ENCODE measurements at regions not wholly inside any gene's neighbourhood (a gene's known extent, or its start where the extent isn't known, plus 50 kb on each side); places are given as distances from the start of the nearest gene placed in this dataset.

DNA sequence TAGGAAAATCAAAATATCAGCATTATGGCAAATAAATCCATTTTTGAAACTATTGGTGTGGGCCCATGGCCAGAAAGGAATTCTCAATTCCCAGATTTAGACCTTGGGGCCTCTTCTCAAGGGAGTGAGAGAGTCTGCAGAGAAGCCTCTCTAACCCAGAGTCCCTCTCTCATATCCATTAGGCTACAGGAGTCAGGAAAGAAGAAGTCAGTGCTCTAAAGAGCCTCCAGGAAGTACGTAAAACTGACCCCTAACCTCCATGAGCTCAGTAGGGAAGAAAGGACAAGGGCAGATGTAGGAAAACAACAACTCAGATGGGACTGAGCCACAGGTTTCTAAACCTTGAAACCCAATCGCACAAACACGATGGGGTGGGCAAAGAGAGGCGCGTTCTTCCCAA, 479.9 kb upstream of the TNP1 start:
- Mint-ChIP-seq H3K27ac (no peak overlapping the region), H3K36me3 (ENCODE audit: low read depth) (no peaks in the 10 kb centered on the region), H3K4me3 (no peak overlapping the region), H3K27me3 (no peaks in the 10 kb centered on the region), H3K4me1 (no peaks in the 10 kb centered on the region)
- ATAC-seq (no peak), DNase-seq (no peak)
- no peaks in the 10 kb centered on the region for H3K9me3 ChIP-seq (ENCODE audit: control insufficient read depth, low read length, poor library complexity, severe bottlenecking)

DNA sequence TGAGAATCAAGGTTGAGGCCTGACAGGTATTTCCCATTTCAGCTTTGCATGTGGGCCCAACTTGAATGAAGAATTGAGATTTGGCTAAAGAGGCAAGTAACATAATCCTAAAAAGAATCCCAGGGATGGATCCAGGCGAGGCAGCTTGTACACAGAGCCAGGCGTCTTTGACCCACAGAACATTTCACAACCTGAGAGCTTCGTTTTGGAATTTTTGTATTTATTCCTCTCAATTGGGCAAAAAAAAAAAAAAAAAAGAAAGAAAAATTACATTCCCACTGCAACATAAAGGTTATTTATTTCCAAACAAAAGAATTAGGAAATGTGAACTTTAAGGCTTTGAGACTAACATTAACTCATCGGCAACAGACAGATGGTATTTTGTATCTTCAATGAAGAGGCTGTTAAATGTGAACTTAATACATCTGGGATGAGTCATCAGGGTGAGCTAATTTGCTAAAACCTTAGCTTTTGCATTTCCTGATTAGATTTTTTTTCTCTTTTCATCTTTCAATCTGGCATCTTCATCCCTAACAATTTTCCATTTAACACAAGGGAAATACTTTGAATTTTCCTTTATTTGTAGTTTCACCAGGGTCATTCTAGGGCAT, 478.5 kb upstream of the TNP1 start:
- Mint-ChIP-seq H3K36me3 (ENCODE audit: low read depth) (no peaks in the 10 kb centered on the region), H3K4me1 (no peaks in the 10 kb centered on the region), H3K4me3 (no peak overlapping the region), H3K27ac (no peak overlapping the region), H3K27me3 (no peaks in the 10 kb centered on the region)
- DNase-seq (no peak), ATAC-seq (no peak)
- no peaks in the 10 kb centered on the region for H3K9me3 ChIP-seq (ENCODE audit: control insufficient read depth, low read length, poor library complexity, severe bottlenecking)

GRCh38 chr2:217337771-217338170, 477.9 kb upstream of the TNP1 start:
- ATAC-seq: no peak
- H3K27me3 Mint-ChIP-seq: no peaks in the 10 kb centered on the region
- H3K36me3 Mint-ChIP-seq (ENCODE audit: low read depth): no peaks in the 10 kb centered on the region
- no peaks in the 10 kb centered on the region for H3K4me1 Mint-ChIP-seq
- DNase-seq: no peak
- H3K9me3 ChIP-seq (ENCODE audit: control insufficient read depth, low read length, poor library complexity, severe bottlenecking): no peaks in the 10 kb centered on the region
- no peak overlapping the region for H3K27ac Mint-ChIP-seq
- H3K4me3 Mint-ChIP-seq: no peak overlapping the region

DNA sequence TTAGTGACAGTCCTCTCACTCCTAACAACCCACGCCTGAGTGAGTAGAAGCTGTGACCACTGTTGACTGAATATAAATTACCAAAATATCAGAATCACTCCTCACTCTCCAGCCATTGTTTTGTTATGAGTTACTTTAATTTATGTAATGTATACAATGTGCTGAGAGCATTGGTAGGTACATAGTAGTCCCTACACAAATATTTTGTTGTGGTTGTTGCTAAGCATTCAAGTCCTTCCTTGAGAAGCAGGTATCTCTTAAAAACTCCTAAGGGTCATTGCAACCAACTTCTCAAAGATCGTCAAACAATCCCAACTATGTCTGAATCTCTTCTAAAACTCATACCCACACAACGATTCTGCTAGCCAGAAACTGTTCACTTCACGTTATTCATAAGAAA, 476.8 kb upstream of the TNP1 start:
- H3K27me3 Mint-ChIP-seq: no peaks in the 10 kb centered on the region
- no peaks in the 10 kb centered on the region for H3K36me3 Mint-ChIP-seq (ENCODE audit: low read depth)
- no peak overlapping the region for H3K4me3 Mint-ChIP-seq
- no peaks in the 10 kb centered on the region for H3K9me3 ChIP-seq (ENCODE audit: control insufficient read depth, low read length, poor library complexity, severe bottlenecking)
- DNase-seq (no peak), ATAC-seq (no peak)
- H3K27ac Mint-ChIP-seq: no peak overlapping the region
- no peaks in the 10 kb centered on the region for H3K4me1 Mint-ChIP-seq

DNA sequence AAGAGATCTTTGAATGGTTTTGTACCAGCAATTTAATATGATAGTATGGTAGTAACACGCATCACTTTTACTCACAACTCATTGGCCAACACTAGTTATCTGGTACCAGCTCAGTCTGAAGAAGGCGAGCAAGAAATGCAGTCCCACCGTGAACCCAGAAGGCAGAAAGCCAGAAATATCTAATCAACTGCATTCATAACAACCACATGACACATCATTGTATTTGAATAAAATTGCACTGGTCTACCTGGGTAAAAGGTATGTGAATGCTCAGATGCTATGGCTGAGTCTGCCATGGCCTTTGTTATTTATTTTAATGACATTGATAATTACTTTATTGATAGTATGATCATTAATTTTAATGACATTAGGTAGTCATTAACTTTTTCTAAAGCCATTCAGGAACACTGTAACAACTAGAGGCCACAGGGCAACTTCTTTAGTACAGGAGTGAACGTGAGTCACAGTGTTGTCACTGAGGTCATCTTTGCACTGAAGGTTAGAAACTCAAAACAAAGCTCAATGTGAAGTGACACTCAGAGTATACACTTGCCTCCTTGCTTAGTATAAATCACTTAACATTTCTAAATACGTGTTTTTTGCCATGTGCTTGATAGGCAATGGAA, 475.6 kb upstream of the TNP1 start:
- H3K9me3 ChIP-seq (ENCODE audit: control insufficient read depth, low read length, poor library complexity, severe bottlenecking): no peaks in the 10 kb centered on the region
- ATAC-seq (no peak), DNase-seq (no peak)
- Mint-ChIP-seq H3K27ac (no peak overlapping the region), H3K4me3 (no peak overlapping the region), H3K4me1 (no peaks in the 10 kb centered on the region), H3K27me3 (no peaks in the 10 kb centered on the region), H3K36me3 (ENCODE audit: low read depth) (no peaks in the 10 kb centered on the region)

DNA sequence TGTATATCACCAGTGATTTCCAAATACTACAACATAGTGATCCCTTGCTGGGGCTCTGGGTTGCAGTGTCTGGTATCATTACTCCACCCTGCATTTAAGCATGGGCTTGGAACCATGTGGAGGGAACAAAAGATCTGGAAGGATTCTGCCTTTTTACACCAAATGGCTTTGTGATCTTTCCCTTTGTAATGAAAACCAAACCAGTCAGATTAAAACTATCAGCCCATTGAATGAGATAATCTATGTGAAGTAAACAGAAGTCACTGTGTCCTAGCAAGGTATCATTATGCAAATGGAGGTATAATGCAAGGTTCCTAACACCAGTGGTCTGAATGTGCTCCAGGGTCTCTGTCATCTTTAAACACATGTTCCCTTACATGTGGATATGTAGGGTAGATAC, 474.7 kb upstream of the TNP1 start:
- H3K4me3 Mint-ChIP-seq: no peak overlapping the region
- H3K36me3 Mint-ChIP-seq (ENCODE audit: low read depth): no peaks in the 10 kb centered on the region
- no peaks in the 10 kb centered on the region for H3K27me3 Mint-ChIP-seq
- H3K27ac Mint-ChIP-seq: no peak overlapping the region
- ATAC-seq (no peak), DNase-seq (no peak)
- no peaks in the 10 kb centered on the region for H3K9me3 ChIP-seq (ENCODE audit: control insufficient read depth, low read length, poor library complexity, severe bottlenecking)
- no peaks in the 10 kb centered on the region for H3K4me1 Mint-ChIP-seq

GRCh38 chr2:217332866-217333265, 473.0 kb upstream of the TNP1 start:
- H3K4me3 Mint-ChIP-seq: no peak overlapping the region
- ATAC-seq (no peak), DNase-seq (no peak)
- H3K4me1 Mint-ChIP-seq: no peaks in the 10 kb centered on the region
- no peak overlapping the region for H3K27ac Mint-ChIP-seq
- no peaks in the 10 kb centered on the region for H3K9me3 ChIP-seq (ENCODE audit: control insufficient read depth, low read length, poor library complexity, severe bottlenecking)
- no peaks in the 10 kb centered on the region for H3K36me3 Mint-ChIP-seq (ENCODE audit: low read depth)
- H3K27me3 Mint-ChIP-seq: no peaks in the 10 kb centered on the region

- ATAC-seq (no peak), DNase-seq (no peak)
- Mint-ChIP-seq H3K27ac (no peak overlapping the region), H3K27me3 (no peaks in the 10 kb centered on the region), H3K4me1 (no peaks in the 10 kb centered on the region), H3K4me3 (no peak overlapping the region), H3K36me3 (ENCODE audit: low read depth) (peaks cover 2% of the 10 kb centered on the region)
- no peaks in the 10 kb centered on the region for H3K9me3 ChIP-seq (ENCODE audit: control insufficient read depth, low read length, poor library complexity, severe bottlenecking)
Measured at GRCh38 chr2:217332417-217332791, 472.5 kb upstream of the TNP1 start.

DNA sequence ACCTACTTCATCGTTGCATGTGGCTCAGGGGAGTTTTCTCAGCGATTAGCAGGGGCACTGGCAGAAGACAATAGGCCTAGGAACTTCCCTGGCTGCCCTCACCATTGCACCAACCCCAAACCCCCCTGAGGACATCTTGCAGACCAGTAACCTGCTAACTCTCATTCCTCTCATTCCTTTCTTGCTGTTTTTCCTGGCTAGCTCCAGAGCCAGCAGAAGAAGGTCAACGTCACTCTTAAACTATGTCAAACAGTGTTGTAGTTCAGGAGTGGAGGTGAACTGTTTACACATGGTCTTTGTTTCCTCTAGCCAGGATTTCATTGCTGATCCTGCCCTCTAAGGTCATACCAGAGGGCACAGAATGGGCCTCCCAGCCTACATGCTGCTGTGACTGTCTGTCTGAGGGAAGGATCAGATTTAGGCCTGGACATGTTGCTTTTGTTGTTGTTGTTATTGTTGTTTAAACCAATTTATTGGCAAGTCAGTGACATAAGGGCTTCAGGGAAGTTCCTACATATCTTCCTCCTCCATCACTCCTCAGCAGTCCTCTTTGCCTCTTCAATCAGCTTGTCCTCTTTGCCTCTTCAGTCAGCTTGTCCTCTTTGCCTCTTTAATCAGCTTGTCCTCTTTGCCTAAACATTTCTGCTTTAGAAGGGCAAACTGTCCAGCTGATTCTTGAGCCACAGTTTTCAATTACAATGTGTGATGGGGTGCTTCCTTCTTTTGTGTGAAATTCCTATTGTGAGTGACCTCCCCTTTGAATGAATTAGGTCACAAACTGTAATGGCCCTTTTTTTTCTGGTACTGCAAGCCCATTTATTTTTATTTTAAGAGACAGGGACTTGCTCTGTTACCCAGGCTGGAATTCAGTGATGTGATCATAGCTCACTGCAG, 471.9 kb upstream of the TNP1 start:
- H3K36me3 Mint-ChIP-seq (ENCODE audit: low read depth): peaks cover 2% of the 10 kb centered on the region
- H3K27ac Mint-ChIP-seq: no peak overlapping the region
- no peaks in the 10 kb centered on the region for H3K9me3 ChIP-seq (ENCODE audit: control insufficient read depth, low read length, poor library complexity, severe bottlenecking)
- ATAC-seq (no peak), DNase-seq (no peak)
- H3K27me3 Mint-ChIP-seq: no peaks in the 10 kb centered on the region
- H3K4me1 Mint-ChIP-seq: no peaks in the 10 kb centered on the region
- H3K4me3 Mint-ChIP-seq: no peak overlapping the region

GRCh38 chr2:217330647-217331046, 470.8 kb upstream of the TNP1 start:
- Mint-ChIP-seq H3K4me1 (no peaks in the 10 kb centered on the region), H3K36me3 (ENCODE audit: low read depth) (peaks cover 4% of the 10 kb centered on the region), H3K27ac (no peak overlapping the region), H3K4me3 (no peak overlapping the region), H3K27me3 (no peaks in the 10 kb centered on the region)
- H3K9me3 ChIP-seq (ENCODE audit: control insufficient read depth, low read length, poor library complexity, severe bottlenecking): no peaks in the 10 kb centered on the region
- DNase-seq (no peak), ATAC-seq (no peak)

DNA sequence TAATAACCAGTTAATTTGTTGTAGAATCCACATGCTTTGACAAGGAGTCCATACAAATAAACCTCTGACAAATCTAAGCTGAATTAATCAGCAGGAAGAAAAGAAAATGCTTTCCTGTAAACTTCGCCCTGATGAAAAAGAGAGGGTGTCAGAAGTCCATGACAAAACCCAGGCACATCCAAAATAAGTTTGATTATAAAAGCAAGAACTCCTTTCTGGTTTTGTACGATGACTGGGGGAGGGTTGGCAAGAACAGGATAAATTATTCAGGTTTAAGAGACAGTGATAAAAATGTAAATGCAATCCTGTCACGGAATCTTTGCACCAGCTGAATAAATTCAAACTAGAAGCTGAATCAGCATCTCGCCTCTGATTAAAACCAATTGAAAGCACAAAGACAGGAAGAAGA, 469.2 kb upstream of the TNP1 start:
- peaks cover 5% of the 10 kb centered on the region for H3K36me3 Mint-ChIP-seq (ENCODE audit: low read depth)
- H3K27me3 Mint-ChIP-seq: no peaks in the 10 kb centered on the region
- H3K27ac Mint-ChIP-seq: no peak overlapping the region
- no peaks in the 10 kb centered on the region for H3K4me1 Mint-ChIP-seq
- no peaks in the 10 kb centered on the region for H3K9me3 ChIP-seq (ENCODE audit: control insufficient read depth, low read length, poor library complexity, severe bottlenecking)
- DNase-seq: no peak
- no peak overlapping the region for H3K4me3 Mint-ChIP-seq
- no peak for ATAC-seq

- Mint-ChIP-seq H3K4me1 (no peaks in the 10 kb centered on the region), H3K27me3 (no peaks in the 10 kb centered on the region), H3K4me3 (no peak overlapping the region), H3K27ac (no peak overlapping the region), H3K36me3 (ENCODE audit: low read depth) (peaks cover 5% of the 10 kb centered on the region)
- ATAC-seq: no peak
- H3K9me3 ChIP-seq (ENCODE audit: control insufficient read depth, low read length, poor library complexity, severe bottlenecking): no peaks in the 10 kb centered on the region
- no peak for DNase-seq
Measured at GRCh38 chr2:217328622-217328978, 468.7 kb upstream of the TNP1 start.

DNA sequence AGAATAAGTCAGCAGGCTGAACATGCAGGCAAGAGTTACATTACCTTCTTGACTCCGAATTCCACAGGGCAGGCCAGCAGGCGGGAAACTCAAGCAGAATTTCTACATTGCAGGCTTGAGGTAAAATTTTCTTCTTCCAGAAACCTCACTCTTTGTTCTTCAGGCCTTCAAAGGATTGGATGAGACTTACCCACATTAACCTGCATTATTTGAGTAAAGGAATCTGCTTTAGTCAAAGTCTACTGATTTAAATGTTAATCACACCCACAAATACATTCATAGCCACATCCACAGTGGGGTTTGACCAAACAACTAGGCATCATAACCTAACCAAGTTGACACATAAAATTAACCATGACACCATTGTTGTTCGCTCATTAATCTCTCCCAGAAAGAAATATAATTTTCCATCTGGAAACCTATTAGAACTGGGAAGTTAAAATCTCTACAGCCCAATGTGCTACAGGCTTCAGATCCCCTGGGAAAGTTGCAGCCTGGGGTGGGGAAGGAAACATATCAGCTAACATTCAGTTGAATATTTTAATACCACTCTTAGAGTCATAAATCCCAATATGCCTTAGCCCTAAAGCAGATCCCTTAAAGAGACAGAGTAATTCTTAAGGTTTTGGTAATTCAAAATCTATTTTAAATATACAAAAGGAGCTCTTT, 468.2 kb upstream of the TNP1 start:
- DNase-seq (no peak), ATAC-seq (no peak)
- H3K9me3 ChIP-seq (ENCODE audit: control insufficient read depth, low read length, poor library complexity, severe bottlenecking): no peaks in the 10 kb centered on the region
- Mint-ChIP-seq H3K4me3 (no peak overlapping the region), H3K27ac (no peak overlapping the region), H3K36me3 (ENCODE audit: low read depth) (peaks cover 5% of the 10 kb centered on the region), H3K27me3 (no peaks in the 10 kb centered on the region), H3K4me1 (no peaks in the 10 kb centered on the region)
